ENCODE measurements at regions not wholly inside any gene's neighbourhood (a gene's known extent, or its start where the extent isn't known, plus 50 kb on each side); places are given as distances from the start of the nearest gene placed in this dataset.

GRCh38 chr20:24779946-24780345, 169.1 kb upstream of the CST7 start:
- no peak for TF ChIP-seq CTCF (IDR thresholded peaks at IDR 0.05; ENCODE audit: low read depth, low read length)
- DNase-seq (ENCODE audit: low read depth in 2 of 2), result no peak

GRCh38 chr20:24780674-24781417, 168.2 kb upstream of the CST7 start:
- DNase-seq (ENCODE audit: low read depth in 2 of 2), result no peak
- TF ChIP-seq CTCF (IDR thresholded peaks at IDR 0.05; ENCODE audit: low read depth, low read length), result no peak

More at GRCh38 chr20:24779946-24780345, 169.1 kb upstream of the CST7 start:
- H3K4me3 ChIP-seq (replicated peaks in 1 of 2; ENCODE audit: low read depth in 2 of 2, low read length in 2 of 2), result no peak overlapping the region

GRCh38 chr20:24781418-24781980, 167.6 kb upstream of the CST7 start:
- peak; percentile 35 to 45 for DNase-seq (ENCODE audit: low read depth in 2 of 2)

More at GRCh38 chr20:24780674-24781417, 168.2 kb upstream of the CST7 start:
- H3K4me3 ChIP-seq (replicated peaks in 1 of 2; ENCODE audit: low read depth in 2 of 2, low read length in 2 of 2), result no peak overlapping the region

GRCh38 chr20:24782301-24782700, 166.8 kb upstream of the CST7 start:
- DNase-seq (ENCODE audit: low read depth in 2 of 2), result no peak
- TF ChIP-seq CTCF (IDR thresholded peaks at IDR 0.05; ENCODE audit: low read depth, low read length), result no peak
- no peak overlapping the region for H3K4me3 ChIP-seq (replicated peaks in 1 of 2; ENCODE audit: low read depth in 2 of 2, low read length in 2 of 2)

More at GRCh38 chr20:24781418-24781980, 167.6 kb upstream of the CST7 start:
- peak; percentile 63 for TF ChIP-seq CTCF (IDR thresholded peaks at IDR 0.05; ENCODE audit: low read depth, low read length)
- H3K4me3 ChIP-seq (replicated peaks in 1 of 2; ENCODE audit: low read depth in 2 of 2, low read length in 2 of 2), result no peak overlapping the region

- DNase-seq (ENCODE audit: low read depth in 2 of 2), result no peak
- TF ChIP-seq CTCF (IDR thresholded peaks at IDR 0.05; ENCODE audit: low read depth, low read length), result no peak
- H3K4me3 ChIP-seq (replicated peaks in 1 of 2; ENCODE audit: low read depth in 2 of 2, low read length in 2 of 2), result no peak overlapping the region
Observed at GRCh38 chr20:24782801-24783630, 166.1 kb upstream of the CST7 start.

- DNase-seq (ENCODE audit: low read depth in 2 of 2), result no peak
- no peak for TF ChIP-seq CTCF (IDR thresholded peaks at IDR 0.05; ENCODE audit: low read depth, low read length)
- H3K4me3 ChIP-seq (replicated peaks in 1 of 2; ENCODE audit: low read depth in 2 of 2, low read length in 2 of 2), result no peak overlapping the region
Observed at GRCh38 chr20:24783631-24784492, 165.2 kb upstream of the CST7 start.

Data from cardiac fibroblast (primary cell).